Amniotic epithelial cell (primary cell): ENCODE measurements at regions not wholly inside any gene's neighbourhood (a gene's known extent, or its start where the extent isn't known, plus 50 kb on each side); places are given as distances from the start of the nearest gene placed in this dataset.
"Not testable (repeated sequence)": the region's sequence is repeated elsewhere in the genome, so short reads cannot be mapped to it uniquely, and the experiment has no call there.

Experiments
- DNase-seq: peaks from one replicate; pipeline ENCODE4 v3.0.0-alpha.2; 2010; ENCODE audit warnings: low read depth

- no peak for DNase-seq
Observed at GRCh38 chr1:58190267-58190988, 356.1 kb downstream of the OMA1 start.

GRCh38 chr1:58189453-58189852, 357.1 kb downstream of the OMA1 start:
- no peak for DNase-seq

GRCh38 chr1:58183286-58183685, 363.2 kb downstream of the OMA1 start:
- DNase-seq: no peak

- no peak for DNase-seq
Observed at GRCh38 chr1:58180537-58180936, 366.0 kb downstream of the OMA1 start.

- DNase-seq: not testable (repeated sequence)
Observed at GRCh38 chr1:58169160-58169559, 377.4 kb downstream of the OMA1 start.

- not testable (repeated sequence) for DNase-seq
Observed at GRCh38 chr1:58167131-58167530, 379.4 kb downstream of the OMA1 start.

GRCh38 chr1:58166417-58166816, 380.1 kb downstream of the OMA1 start:
- no peak for DNase-seq

GRCh38 chr1:58165073-58165472, 381.5 kb downstream of the OMA1 start:
- no peak for DNase-seq

GRCh38 chr1:58162952-58163550, 383.5 kb downstream of the OMA1 start:
- peak; percentile 19 for DNase-seq

- DNase-seq: no peak
Observed at GRCh38 chr1:58159434-58159830, 387.1 kb downstream of the OMA1 start.

GRCh38 chr1:58158506-58159433, 387.8 kb downstream of the OMA1 start:
- no peak for DNase-seq

GRCh38 chr1:58158016-58158415, 388.5 kb downstream of the OMA1 start:
- no peak for DNase-seq

GRCh38 chr1:58157256-58157655, 389.3 kb downstream of the OMA1 start:
- no peak for DNase-seq

GRCh38 chr1:58156831-58157230, 389.7 kb downstream of the OMA1 start:
- DNase-seq: no peak

- no peak for DNase-seq
Observed at GRCh38 chr1:58156124-58156468, 390.4 kb downstream of the OMA1 start.

GRCh38 chr1:58155418-58156123, 391.0 kb downstream of the OMA1 start:
- no peak for DNase-seq

GRCh38 chr1:58154256-58154655, 392.3 kb downstream of the OMA1 start:
- DNase-seq: no peak

GRCh38 chr1:58152697-58153096, 393.8 kb downstream of the OMA1 start:
- no peak for DNase-seq

- no peak for DNase-seq
Observed at GRCh38 chr1:58149271-58149812, 397.2 kb downstream of the OMA1 start.

- no peak for DNase-seq
Observed at GRCh38 chr1:58144698-58145270, 401.7 kb downstream of the OMA1 start.

- no peak for DNase-seq
Observed at GRCh38 chr1:58143972-58144697, 402.4 kb downstream of the OMA1 start.
